ENCODE measurements at regions not wholly inside any gene's neighbourhood (a gene's known extent, or its start where the extent isn't known, plus 50 kb on each side); places are given as distances from the start of the nearest gene placed in this dataset.

DNA sequence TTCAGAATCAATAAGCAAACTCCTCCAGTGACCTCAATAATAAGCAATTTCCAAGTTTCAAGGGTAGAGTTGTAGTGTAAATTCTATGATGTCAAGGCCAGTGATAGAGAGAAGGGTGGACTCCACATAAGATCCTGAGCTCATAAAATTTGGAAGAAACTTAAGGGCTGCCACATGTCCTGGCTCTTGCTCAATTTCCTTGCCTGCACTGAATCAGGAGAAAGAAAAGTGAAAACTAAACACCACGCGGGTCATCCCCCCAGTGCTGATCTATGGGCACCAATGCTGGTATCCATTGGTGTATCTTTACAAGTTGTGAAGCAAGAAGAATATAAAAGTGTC lies 392.0 kb upstream of the INTU start:
- Histone ChIP-seq H3K27me3 (ENCODE audit: control insufficient read depth, insufficient read depth, low read length) (no peaks in the 10 kb centered on the region), H3K4me2 (ENCODE audit: extremely low read depth, insufficient read depth, low read length) (no peak overlapping the region), H3K9ac (ENCODE audit: insufficient read depth, low read length) (no peak overlapping the region), H3K4me3 (replicated peaks in 1 of 4; ENCODE audit: control extremely low read depth in 1 of 4, insufficient read depth in 1 of 4, low read depth in 3 of 4, low read length in 4 of 4) (no peak overlapping the region), H2AFZ (ENCODE audit: low read length) (no peak overlapping the region), H3K36me3 (ENCODE audit: control insufficient read depth, insufficient read depth, low read length) (no peaks in the 10 kb centered on the region), H3K27ac (ENCODE audit: insufficient read depth, low read length) (no peak overlapping the region), H3K4me1 (ENCODE audit: control insufficient read depth, extremely low read depth, insufficient read depth, low read length) (no peaks in the 10 kb centered on the region), H3K79me2 (ENCODE audit: control insufficient read depth, insufficient read depth, low read length) (no peaks in the 10 kb centered on the region), H4K20me1 (ENCODE audit: control insufficient read depth, extremely low read depth, insufficient read depth, low read length) (no peaks in the 10 kb centered on the region), H3K9me3 (ENCODE audit: control insufficient read depth, insufficient read depth, low read depth, low read length) (no peaks in the 10 kb centered on the region)
- DNase-seq (ENCODE audit: low read depth in 2 of 2), result peak in 1 of 2 donors; percentile 36
- no peak for TF ChIP-seq EZH2 (IDR thresholded peaks at IDR 0.05; ENCODE audit: low read length, missing control alignments)
- TF ChIP-seq, protein P1, sequence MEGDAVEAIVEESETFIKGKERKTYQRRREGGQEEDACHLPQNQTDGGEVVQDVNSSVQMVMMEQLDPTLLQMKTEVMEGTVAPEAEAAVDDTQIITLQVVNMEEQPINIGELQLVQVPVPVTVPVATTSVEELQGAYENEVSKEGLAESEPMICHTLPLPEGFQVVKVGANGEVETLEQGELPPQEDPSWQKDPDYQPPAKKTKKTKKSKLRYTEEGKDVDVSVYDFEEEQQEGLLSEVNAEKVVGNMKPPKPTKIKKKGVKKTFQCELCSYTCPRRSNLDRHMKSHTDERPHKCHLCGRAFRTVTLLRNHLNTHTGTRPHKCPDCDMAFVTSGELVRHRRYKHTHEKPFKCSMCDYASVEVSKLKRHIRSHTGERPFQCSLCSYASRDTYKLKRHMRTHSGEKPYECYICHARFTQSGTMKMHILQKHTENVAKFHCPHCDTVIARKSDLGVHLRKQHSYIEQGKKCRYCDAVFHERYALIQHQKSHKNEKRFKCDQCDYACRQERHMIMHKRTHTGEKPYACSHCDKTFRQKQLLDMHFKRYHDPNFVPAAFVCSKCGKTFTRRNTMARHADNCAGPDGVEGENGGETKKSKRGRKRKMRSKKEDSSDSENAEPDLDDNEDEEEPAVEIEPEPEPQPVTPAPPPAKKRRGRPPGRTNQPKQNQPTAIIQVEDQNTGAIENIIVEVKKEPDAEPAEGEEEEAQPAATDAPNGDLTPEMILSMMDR (conservative IDR thresholded peaks at IDR 0.05 in 1 of 2, IDR thresholded peaks at IDR 0.05 in 1 of 2; ENCODE audit: low read depth in 1 of 2, low read length in 2 of 2), result no peak

DNA sequence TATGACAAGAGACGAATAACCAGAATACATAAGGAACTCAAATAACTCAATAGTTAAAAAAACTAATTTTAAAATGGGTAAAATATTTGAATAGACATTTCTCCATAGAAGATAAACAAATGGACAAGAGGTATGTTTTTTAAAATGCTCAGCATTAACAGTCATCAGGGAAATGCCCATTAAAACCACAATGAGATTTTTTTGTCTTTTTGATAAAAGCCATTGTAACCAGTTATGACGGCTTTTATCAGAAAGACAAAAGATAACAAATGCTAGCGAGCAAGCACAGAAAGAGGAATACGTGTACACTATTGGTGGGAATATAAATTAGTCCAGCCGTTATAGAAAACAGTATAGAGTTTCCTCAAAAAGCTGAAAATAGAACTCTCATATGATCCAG lies 388.2 kb upstream of the INTU start:
- Histone ChIP-seq H2AFZ (ENCODE audit: low read length) (no peak overlapping the region), H3K79me2 (ENCODE audit: control insufficient read depth, insufficient read depth, low read length) (no peaks in the 10 kb centered on the region), H3K4me3 (replicated peaks in 1 of 4; ENCODE audit: control extremely low read depth in 1 of 4, insufficient read depth in 1 of 4, low read depth in 3 of 4, low read length in 4 of 4) (no peak overlapping the region), H3K4me1 (ENCODE audit: control insufficient read depth, extremely low read depth, insufficient read depth, low read length) (no peaks in the 10 kb centered on the region), H3K9ac (ENCODE audit: insufficient read depth, low read length) (no peak overlapping the region), H3K36me3 (ENCODE audit: control insufficient read depth, insufficient read depth, low read length) (no peaks in the 10 kb centered on the region), H3K27me3 (ENCODE audit: control insufficient read depth, insufficient read depth, low read length) (no peaks in the 10 kb centered on the region), H4K20me1 (ENCODE audit: control insufficient read depth, extremely low read depth, insufficient read depth, low read length) (no peaks in the 10 kb centered on the region), H3K27ac (ENCODE audit: insufficient read depth, low read length) (no peak overlapping the region), H3K9me3 (ENCODE audit: control insufficient read depth, insufficient read depth, low read depth, low read length) (no peaks in the 10 kb centered on the region), H3K4me2 (ENCODE audit: extremely low read depth, insufficient read depth, low read length) (no peak overlapping the region)
- no peak for TF ChIP-seq EZH2 (IDR thresholded peaks at IDR 0.05; ENCODE audit: low read length, missing control alignments)
- TF ChIP-seq, protein P1 (conservative IDR thresholded peaks at IDR 0.05 in 1 of 2, IDR thresholded peaks at IDR 0.05 in 1 of 2; ENCODE audit: low read depth in 1 of 2, low read length in 2 of 2), result no peak
- DNase-seq (ENCODE audit: low read depth in 2 of 2), result peak in 1 of 2 donors; percentile 12

DNA sequence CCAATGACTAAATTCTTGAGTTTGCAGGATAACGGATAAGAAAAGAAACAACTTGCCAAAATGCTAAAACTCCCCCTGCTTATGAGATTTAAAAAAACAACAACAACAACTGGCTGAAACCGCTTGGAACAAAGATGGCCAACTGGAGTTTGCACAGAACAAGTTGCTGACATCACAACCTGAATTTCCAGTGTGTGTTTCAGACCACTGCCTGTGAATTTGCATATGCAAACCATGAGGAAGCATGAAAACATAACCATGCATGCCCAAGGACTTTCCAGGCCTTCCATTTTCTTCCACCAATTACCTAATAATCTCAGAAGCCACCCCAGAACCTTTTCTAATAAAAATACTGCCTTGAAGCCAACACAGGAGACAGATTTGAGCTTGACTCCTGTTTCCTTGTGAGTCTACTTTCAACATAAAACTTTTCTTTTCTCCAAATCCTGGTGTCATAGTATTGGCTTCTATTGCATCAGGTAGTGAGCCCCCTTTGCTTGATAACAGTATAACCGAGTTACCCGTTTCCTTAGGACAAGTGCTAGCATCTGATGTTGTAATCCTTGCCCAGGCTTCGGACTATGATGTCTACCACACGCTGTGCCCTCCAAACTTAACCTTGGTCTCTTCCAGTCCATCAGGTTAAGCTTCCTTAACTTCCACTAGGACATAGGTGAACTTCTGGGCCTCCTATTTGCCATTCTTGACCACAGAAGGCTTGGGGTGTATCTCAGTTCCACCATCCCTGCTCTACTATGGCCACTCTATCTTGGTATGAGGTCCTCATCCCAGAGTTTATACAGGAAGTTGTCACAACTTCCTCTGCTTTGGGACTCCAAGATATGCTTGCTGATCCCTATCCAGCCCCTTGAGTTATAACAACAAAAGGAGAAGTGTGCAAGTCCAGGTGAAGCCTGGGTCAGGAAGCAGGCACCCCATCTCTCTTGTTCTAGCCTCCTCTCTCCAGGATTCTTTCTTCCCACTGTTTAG lies 385.5 kb upstream of the INTU start:
- Histone ChIP-seq H3K4me1 (ENCODE audit: control insufficient read depth, extremely low read depth, insufficient read depth, low read length) (no peaks in the 10 kb centered on the region), H2AFZ (ENCODE audit: low read length) (no peak overlapping the region), H3K27me3 (ENCODE audit: control insufficient read depth, insufficient read depth, low read length) (no peaks in the 10 kb centered on the region), H3K27ac (ENCODE audit: insufficient read depth, low read length) (no peak overlapping the region), H4K20me1 (ENCODE audit: control insufficient read depth, extremely low read depth, insufficient read depth, low read length) (no peaks in the 10 kb centered on the region), H3K9ac (ENCODE audit: insufficient read depth, low read length) (no peak overlapping the region), H3K9me3 (ENCODE audit: control insufficient read depth, insufficient read depth, low read depth, low read length) (no peaks in the 10 kb centered on the region), H3K79me2 (ENCODE audit: control insufficient read depth, insufficient read depth, low read length) (no peaks in the 10 kb centered on the region), H3K4me2 (ENCODE audit: extremely low read depth, insufficient read depth, low read length) (no peak overlapping the region), H3K36me3 (ENCODE audit: control insufficient read depth, insufficient read depth, low read length) (no peaks in the 10 kb centered on the region), H3K4me3 (replicated peaks in 1 of 4; ENCODE audit: control extremely low read depth in 1 of 4, insufficient read depth in 1 of 4, low read depth in 3 of 4, low read length in 4 of 4) (no peak overlapping the region)
- no peak for DNase-seq (ENCODE audit: low read depth in 2 of 2)
- TF ChIP-seq, protein P1 (conservative IDR thresholded peaks at IDR 0.05 in 1 of 2, IDR thresholded peaks at IDR 0.05 in 1 of 2; ENCODE audit: low read depth in 1 of 2, low read length in 2 of 2), result no peak
- TF ChIP-seq EZH2 (IDR thresholded peaks at IDR 0.05; ENCODE audit: low read length, missing control alignments), result no peak

Data from fibroblast of lung (primary cell).